H9 (cell line): ENCODE measurements at regions not wholly inside any gene's neighbourhood (a gene's known extent, or its start where the extent isn't known, plus 50 kb on each side); places are given as distances from the start of the nearest gene placed in this dataset.

Source experiments
- DNase-seq: peaks from one replicate; pipeline ENCODE4 v3.0.0-alpha.2; 2017
- H2AFZ ChIP-seq: one replicate; pipeline ENCODE4 v1.6.1; 2013; ENCODE audit warnings: mild to moderate bottlenecking, low read length, control low read depth, moderate library complexity
- H2AK5ac ChIP-seq: 2 replicates; pipeline ENCODE4 v1.6.1; 2013; ENCODE audit warnings: low read length, control low read depth, mixed read lengths; ENCODE audit not compliant: insufficient read length
- H2BK120ac ChIP-seq: one replicate; pipeline ENCODE4 v1.6.1; 2013; ENCODE audit warnings: low read depth, mild to moderate bottlenecking, low read length, control low read depth, inconsistent platforms; ENCODE audit not compliant: poor library complexity, severe bottlenecking
- H2BK12ac ChIP-seq: 2 replicates; pipeline ENCODE4 v1.6.1; 2013; ENCODE audit warnings: low read length, control low read depth, mixed read lengths, low read depth; ENCODE audit not compliant: insufficient read length
- H2BK15ac ChIP-seq: 2 replicates; pipeline ENCODE4 v1.6.1; 2013; ENCODE audit warnings: low read depth, low read length, control low read depth
- H2BK20ac ChIP-seq: one replicate; pipeline ENCODE4 v1.6.1; 2013; ENCODE audit warnings: low read depth, mild to moderate bottlenecking, low read length, control low read depth, inconsistent platforms; ENCODE audit not compliant: poor library complexity, severe bottlenecking
- H2BK5ac ChIP-seq: 2 replicates; pipeline ENCODE4 v1.6.1; 2013; ENCODE audit warnings: low read length, control low read depth, mixed read lengths; ENCODE audit not compliant: insufficient read length
- H3K14ac ChIP-seq: 2 replicates; pipeline ENCODE4 v1.6.1; 2013; ENCODE audit warnings: low read length, control low read depth; ENCODE audit not compliant: insufficient read depth
- H3K18ac ChIP-seq: 2 replicates; pipeline ENCODE4 v1.6.1; 2013; ENCODE audit warnings: low read depth, mild to moderate bottlenecking, mixed read lengths, low read length, control low read depth; ENCODE audit not compliant: insufficient read length
- H3K23ac ChIP-seq: 2 replicates; pipeline ENCODE4 v1.6.1; 2013; ENCODE audit warnings: low read length, control low read depth, mixed read lengths, low read depth; ENCODE audit not compliant: insufficient read length
- H3K23me2 ChIP-seq: 2 replicates; pipeline ENCODE4 v1.6.1; 2013; ENCODE audit warnings: low read depth, mild to moderate bottlenecking, mixed read lengths, low read length, control low read depth; ENCODE audit not compliant: insufficient read length, poor library complexity, severe bottlenecking
- H3K27ac ChIP-seq: 2 replicates; pipeline ENCODE4 v1.5.1; 2013; ENCODE audit warnings: low read length, control low read depth, mixed read lengths, low read depth; ENCODE audit not compliant: insufficient read length
- H3K27me3 ChIP-seq: 2 replicates; pipeline ENCODE4 v1.6.1; 2013; ENCODE audit warnings: low read length, control low read depth, inconsistent platforms; ENCODE audit not compliant: insufficient read depth
- H3K4ac ChIP-seq: 2 replicates; pipeline ENCODE4 v1.6.1; 2013; ENCODE audit warnings: low read depth, mild to moderate bottlenecking, control low read depth, inconsistent platforms, low read length, moderate library complexity
- H3K4me1 ChIP-seq: 2 replicates; pipeline ENCODE4 v1.6.1; 2013; ENCODE audit warnings: low read length, control low read depth, inconsistent platforms; ENCODE audit not compliant: insufficient read depth
- H3K4me2 ChIP-seq: 2 replicates; pipeline ENCODE4 v1.6.1; 2013; ENCODE audit warnings: low read length, control low read depth, mixed read lengths; ENCODE audit not compliant: insufficient read length, insufficient read depth
- H3K56ac ChIP-seq: 2 replicates; pipeline ENCODE4 v1.6.1; 2013; ENCODE audit warnings: low read depth, mild to moderate bottlenecking, mixed read lengths, low read length, control low read depth; ENCODE audit not compliant: insufficient read length
- H3K79me1 ChIP-seq: 2 replicates; pipeline ENCODE4 v1.6.1; 2013; ENCODE audit warnings: low read depth, mild to moderate bottlenecking, moderate library complexity, low read length, control low read depth, inconsistent platforms; ENCODE audit not compliant: insufficient read depth, poor library complexity, severe bottlenecking
- H3K79me2 ChIP-seq: 2 replicates; pipeline ENCODE4 v1.6.1; 2013; ENCODE audit warnings: low read length, control low read depth, inconsistent platforms; ENCODE audit not compliant: insufficient read depth
- H3K9ac ChIP-seq: 2 replicates; pipeline ENCODE4 v1.6.1; 2013; ENCODE audit warnings: low read length, control low read depth, mixed read lengths; ENCODE audit not compliant: insufficient read length; ENCODE audit errors: extremely low read depth
- H3K9me3 ChIP-seq: one replicate; pipeline ENCODE4 v1.6.1; 2013; ENCODE audit warnings: low read depth, low read length, inconsistent platforms; ENCODE audit not compliant: control insufficient read depth
- H3T11ph ChIP-seq: one replicate; pipeline ENCODE4 v1.6.1; 2013; ENCODE audit warnings: mild to moderate bottlenecking, low read length, control low read depth, inconsistent platforms
- H4K20me1 ChIP-seq: one replicate; pipeline ENCODE4 v1.6.1; 2013; ENCODE audit not compliant: control insufficient read depth, insufficient read length, insufficient read depth
- H4K5ac ChIP-seq: 2 replicates; pipeline ENCODE4 v1.6.1; 2013; ENCODE audit warnings: low read depth, mild to moderate bottlenecking, mixed read lengths, low read length, control low read depth; ENCODE audit not compliant: insufficient read length
- H4K8ac ChIP-seq: replicated peaks from 2 replicates; pipeline ENCODE4 v1.6.1; 2013; ENCODE audit warnings: low read length, control low read depth, mixed read lengths, low read depth; ENCODE audit not compliant: insufficient read length
- H4K91ac ChIP-seq: 2 replicates; pipeline ENCODE4 v1.6.1; 2013; ENCODE audit warnings: low read depth, mild to moderate bottlenecking, moderate library complexity, mixed read lengths, low read length, control low read depth; ENCODE audit not compliant: insufficient read length
- H3K27ac Mint-ChIP-seq, 3 experiments: 2 replicates in 2 of 3; 3 replicates in 1 of 3; pipeline ENCODE4 v1.8.0; 2020 to 2021; ENCODE audit warnings: mixed read lengths in 3 of 3, mild to moderate bottlenecking in 1 of 3, moderate library complexity in 1 of 3
- H3K27me3 Mint-ChIP-seq: 2 replicates; pipeline ENCODE4 v1.8.0; 2021; ENCODE audit warnings: low read depth, mild to moderate bottlenecking, moderate library complexity, mixed read lengths
- H3K36me3 Mint-ChIP-seq, 3 experiments: 2 replicates in 2 of 3; 3 replicates in 1 of 3; pipeline ENCODE4 v1.8.0; 2020 to 2021; ENCODE audit warnings: low read depth in 3 of 3, mixed read lengths in 3 of 3; ENCODE audit not compliant: insufficient read depth in 1 of 3
- H3K4me1 Mint-ChIP-seq, 2 experiments: 2 replicates each; pipeline ENCODE4 v1.8.0; 2020; ENCODE audit warnings: mixed read lengths in 2 of 2
- H3K4me3 Mint-ChIP-seq, 2 experiments: 2 replicates in 1 of 2; 3 replicates in 1 of 2; pipeline ENCODE4 v1.8.0; 2020 to 2021; ENCODE audit warnings: mild to moderate bottlenecking in 2 of 2, mixed read lengths in 2 of 2, moderate library complexity in 1 of 2
- H3K9me3 Mint-ChIP-seq, 2 experiments: 2 replicates in 1 of 2; 3 replicates in 1 of 2; pipeline ENCODE4 v1.8.0; 2020; ENCODE audit warnings: mild to moderate bottlenecking in 2 of 2, mixed read lengths in 2 of 2, moderate library complexity in 1 of 2
- WGBS: extraction: QIAGEN DNeasy Blood & Tissue Kit; methylation state at CpG from one replicate; pipeline ENCODE4 v1.1.7; 2013; ENCODE audit warnings: missing lambda C conversion rate, low lambda C conversion rate, mixed read lengths; ENCODE audit not compliant: insufficient read length; ENCODE audit errors: extremely low coverage; 5-methylcytosine and 5-hydroxymethylcytosine counted together
- TF ChIP-seq, protein P1 (sequence below): fragments of 200-600 bp; sonication (generic); conservative IDR thresholded peaks from 3 replicates; pipeline ENCODE4 v1.8.0; 2021; ENCODE audit warnings: antibody characterized with exemption, mild to moderate bottlenecking

DNA sequence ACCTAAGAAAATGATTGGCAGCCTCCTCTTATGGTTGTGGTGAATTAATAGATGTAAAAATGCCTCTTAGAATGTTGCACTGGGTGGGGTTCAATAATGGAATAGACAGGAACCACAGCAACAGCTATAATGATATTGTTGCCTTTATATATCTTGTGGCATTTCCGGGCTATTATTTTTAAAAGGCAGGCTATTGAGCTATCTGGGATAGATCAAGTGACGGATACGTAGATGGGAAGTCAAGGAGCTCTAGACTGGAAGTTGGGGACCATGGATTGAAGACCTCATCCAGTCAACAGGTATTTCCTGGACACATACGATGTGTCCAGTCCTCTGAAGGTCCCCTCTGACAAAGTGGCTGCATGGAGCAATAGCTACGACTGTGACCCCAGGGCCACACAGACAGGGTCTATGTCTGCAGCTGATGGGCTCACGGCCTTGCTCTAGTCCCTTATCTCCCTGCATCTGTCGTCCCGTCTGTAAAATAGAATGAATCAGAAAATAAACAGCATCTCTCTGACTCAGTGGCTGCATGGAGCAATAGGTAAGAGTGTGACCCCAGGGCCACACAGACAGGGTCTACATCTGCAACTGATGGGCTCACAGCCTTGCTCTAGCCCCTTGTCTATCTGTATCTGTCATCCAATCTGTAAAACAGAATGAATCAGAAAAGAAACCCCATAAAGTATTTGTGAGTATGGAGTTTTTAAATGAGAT, 117.7 kb upstream of the FOXF1 start:
- no peak overlapping the region for H3K4ac ChIP-seq
- H3K9ac ChIP-seq, result no peak overlapping the region
- peaks cover 11% of the 10 kb centered on the region for H3K27me3 Mint-ChIP-seq
- no peaks in the 10 kb centered on the region for H3K79me1 ChIP-seq
- H2BK120ac ChIP-seq, result no peak overlapping the region
- no peak overlapping the region for H3K4me2 ChIP-seq
- no peak overlapping the region for H4K5ac ChIP-seq
- no peak overlapping the region for H3K56ac ChIP-seq
- H3K4me1 ChIP-seq, result no peaks in the 10 kb centered on the region
- H3K23me2 ChIP-seq, result no peaks in the 10 kb centered on the region
- no peak overlapping the region for H3T11ph ChIP-seq
- H3K79me2 ChIP-seq, result no peaks in the 10 kb centered on the region
- DNase-seq, result no peak
- H4K91ac ChIP-seq, result no peak overlapping the region
- no peaks in the 10 kb centered on the region for H4K20me1 ChIP-seq
- H3K27ac Mint-ChIP-seq, result no peak overlapping the region
- H4K8ac ChIP-seq, result no peak overlapping the region
- TF ChIP-seq, protein P1, sequence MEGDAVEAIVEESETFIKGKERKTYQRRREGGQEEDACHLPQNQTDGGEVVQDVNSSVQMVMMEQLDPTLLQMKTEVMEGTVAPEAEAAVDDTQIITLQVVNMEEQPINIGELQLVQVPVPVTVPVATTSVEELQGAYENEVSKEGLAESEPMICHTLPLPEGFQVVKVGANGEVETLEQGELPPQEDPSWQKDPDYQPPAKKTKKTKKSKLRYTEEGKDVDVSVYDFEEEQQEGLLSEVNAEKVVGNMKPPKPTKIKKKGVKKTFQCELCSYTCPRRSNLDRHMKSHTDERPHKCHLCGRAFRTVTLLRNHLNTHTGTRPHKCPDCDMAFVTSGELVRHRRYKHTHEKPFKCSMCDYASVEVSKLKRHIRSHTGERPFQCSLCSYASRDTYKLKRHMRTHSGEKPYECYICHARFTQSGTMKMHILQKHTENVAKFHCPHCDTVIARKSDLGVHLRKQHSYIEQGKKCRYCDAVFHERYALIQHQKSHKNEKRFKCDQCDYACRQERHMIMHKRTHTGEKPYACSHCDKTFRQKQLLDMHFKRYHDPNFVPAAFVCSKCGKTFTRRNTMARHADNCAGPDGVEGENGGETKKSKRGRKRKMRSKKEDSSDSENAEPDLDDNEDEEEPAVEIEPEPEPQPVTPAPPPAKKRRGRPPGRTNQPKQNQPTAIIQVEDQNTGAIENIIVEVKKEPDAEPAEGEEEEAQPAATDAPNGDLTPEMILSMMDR, result no peak
- no peak overlapping the region for H3K14ac ChIP-seq
- H3K4me1 Mint-ChIP-seq, result peaks cover 12 to 17% of the 10 kb centered on the region in 2 experiments
- H2AK5ac ChIP-seq, result no peak overlapping the region
- no peak overlapping the region for H2BK12ac ChIP-seq
- no peak overlapping the region for H3K18ac ChIP-seq
- no peak overlapping the region for H2BK5ac ChIP-seq
- no peak overlapping the region for H3K27ac ChIP-seq
- no peaks in the 10 kb centered on the region for H3K36me3 Mint-ChIP-seq
- no peak overlapping the region for H2BK15ac ChIP-seq
- H3K9me3 Mint-ChIP-seq, result no peaks in the 10 kb centered on the region; a peak in 1 of 5 replicates
- no peak overlapping the region for H3K4me3 Mint-ChIP-seq
- H2BK20ac ChIP-seq, result no peak overlapping the region
- no peaks in the 10 kb centered on the region for H3K27me3 ChIP-seq
- no CpG with 5 or more reads among the region's 8 CpGs for WGBS
- no peak overlapping the region for H3K23ac ChIP-seq
- H2AFZ ChIP-seq, result no peak overlapping the region
- H3K9me3 ChIP-seq, result no peaks in the 10 kb centered on the region
